Neural cell (in vitro differentiated cells): ENCODE measurements at regions not wholly inside any gene's neighbourhood (a gene's known extent, or its start where the extent isn't known, plus 50 kb on each side); places are given as distances from the start of the nearest gene placed in this dataset.

Experiments used
- H2AFZ ChIP-seq: fragments of 200-600, 300-800 bp; sonication (generic), shearing (Covaris generic); 2 replicates; pipeline ENCODE4 v1.6.0; 2014; ENCODE audit warnings: low read depth, mild to moderate bottlenecking, antibody characterized with exemption, low read length, moderate library complexity
- H3F3A ChIP-seq: fragments of 200-600 bp; shearing (Covaris generic); 2 replicates; pipeline ENCODE4 v1.6.1; 2016; ENCODE audit warnings: mild to moderate bottlenecking, moderate library complexity, mixed read lengths, antibody characterized with exemption, low read length; ENCODE audit not compliant: insufficient read depth, poor library complexity, severe bottlenecking
- H3K27ac ChIP-seq: fragments of 200-600, 300-800 bp; sonication (generic), shearing (Covaris generic); 2 replicates; pipeline ENCODE4 v1.5.1; 2014; ENCODE audit warnings: mild to moderate bottlenecking, low read length, moderate library complexity
- H3K27me3 ChIP-seq: fragments of 300-800, 200-600 bp; sonication (generic), shearing (Covaris generic); 2 replicates; pipeline ENCODE4 v1.6.0; 2014; ENCODE audit warnings: mild to moderate bottlenecking, low read depth, low read length, moderate library complexity; ENCODE audit not compliant: insufficient read depth
- H3K36me3 ChIP-seq: fragments of 300-800, 200-600 bp; sonication (generic), shearing (Covaris generic); 2 replicates; pipeline ENCODE4 v1.5.1; 2014; ENCODE audit warnings: mild to moderate bottlenecking, antibody characterized with exemption, low read length, moderate library complexity; ENCODE audit not compliant: insufficient read depth
- H3K4me2 ChIP-seq: fragments of 300-800, 200-600 bp; sonication (generic), shearing (Covaris generic); 2 replicates; pipeline ENCODE4 v1.6.0; 2014; ENCODE audit warnings: mild to moderate bottlenecking, low read length
- H3K4me3 ChIP-seq: fragments of 300-800, 200-600 bp; sonication (generic), shearing (Covaris generic); 2 replicates; pipeline ENCODE4 v1.5.1; 2014; ENCODE audit warnings: mild to moderate bottlenecking, low read length, moderate library complexity
- H3K79me2 ChIP-seq: fragments of 200-600 bp; shearing (Covaris generic); replicated peaks from 2 replicates; pipeline ENCODE4 v1.6.0; 2014; ENCODE audit warnings: mild to moderate bottlenecking, low read length, moderate library complexity; ENCODE audit not compliant: insufficient read depth
- H3K9ac ChIP-seq: fragments of 300-800, 200-600 bp; sonication (generic), shearing (Covaris generic); 2 replicates; pipeline ENCODE4 v1.6.1; 2016; ENCODE audit warnings: mild to moderate bottlenecking, low read length, mixed read lengths
- H3K9me2 ChIP-seq: fragments of 200-600 bp; shearing (Covaris generic); 2 replicates; pipeline ENCODE4 v1.6.1; 2016; ENCODE audit warnings: mild to moderate bottlenecking, low read length, mixed read lengths; ENCODE audit not compliant: insufficient read depth
- H3K9me3 ChIP-seq: fragments of 200-600, 300-800 bp; sonication (generic), shearing (Covaris generic); 2 replicates; pipeline ENCODE4 v1.6.1; 2016; ENCODE audit warnings: mild to moderate bottlenecking, mixed run types, low read length, moderate library complexity, mixed read lengths
- H4K20me1 ChIP-seq: fragments of 200-600 bp; shearing (Covaris generic); 2 replicates; pipeline ENCODE4 v1.6.1; 2016; ENCODE audit warnings: mild to moderate bottlenecking, mixed run types; ENCODE audit not compliant: insufficient read depth
- EP300 ChIP-seq: fragments of 450-650 bp; conservative IDR thresholded peaks from 2 replicates; pipeline ENCODE4 v1.6.1; 2014; ENCODE audit warnings: antibody characterized with exemption, mild to moderate bottlenecking, moderate library complexity; ENCODE audit not compliant: poor library complexity, severe bottlenecking
- EZH2 ChIP-seq: fragments of 200-600, 300-800 bp; shearing (Covaris generic), sonication (generic); IDR thresholded peaks from 2 replicates; pipeline ENCODE4 v1.6.1; 2014; ENCODE audit warnings: antibody characterized with exemption, low read length, borderline replicate concordance, mild to moderate bottlenecking; ENCODE audit not compliant: insufficient read depth, poor library complexity, severe bottlenecking
- MXI1 ChIP-seq: fragments of 450-650 bp; conservative IDR thresholded peaks from 2 replicates; pipeline ENCODE4 v1.6.1; 2014; ENCODE audit warnings: antibody characterized with exemption, mild to moderate bottlenecking; ENCODE audit not compliant: poor library complexity, severe bottlenecking
- POLR2AphosphoS5 ChIP-seq: IDR thresholded peaks from 2 replicates; pipeline ENCODE4 v1.6.1; 2012
- RAD21 ChIP-seq: fragments of 450-650 bp; conservative IDR thresholded peaks from 2 replicates; pipeline ENCODE4 v1.6.1; 2014; ENCODE audit warnings: antibody characterized with exemption, mild to moderate bottlenecking, moderate library complexity
- SMC3 ChIP-seq: fragments of 450-650 bp; conservative IDR thresholded peaks from 2 replicates; pipeline ENCODE4 v1.6.1; 2014; ENCODE audit warnings: antibody characterized with exemption, mild to moderate bottlenecking, moderate library complexity; ENCODE audit not compliant: poor library complexity
- TAF1 ChIP-seq: IDR thresholded peaks from 2 replicates; pipeline ENCODE4 v1.6.1; 2012; ENCODE audit warnings: low read depth
- TF ChIP-seq, protein P1 (sequence below): fragments of 450-650 bp; IDR thresholded peaks from 2 replicates; pipeline ENCODE4 v1.5.1; 2014; ENCODE audit warnings: antibody characterized with exemption, mild to moderate bottlenecking, moderate library complexity; ENCODE audit not compliant: poor library complexity, severe bottlenecking
- TF ChIP-seq, protein P2 (sequence below): IDR thresholded peaks from 2 replicates; pipeline ENCODE4 v1.6.1; 2012; ENCODE audit warnings: borderline replicate concordance

- H3K4me3 ChIP-seq: no peak overlapping the region
- H3K79me2 ChIP-seq: no peaks in the 10 kb centered on the region
- H3K27me3 ChIP-seq: no peaks in the 10 kb centered on the region
- H3K9me3 ChIP-seq: no peaks in the 10 kb centered on the region
- H3K36me3 ChIP-seq: no peaks in the 10 kb centered on the region
- H3K9me2 ChIP-seq: no peaks in the 10 kb centered on the region
- no peak overlapping the region for H3K9ac ChIP-seq
- H4K20me1 ChIP-seq: no peaks in the 10 kb centered on the region
- TF ChIP-seq, protein P1, sequence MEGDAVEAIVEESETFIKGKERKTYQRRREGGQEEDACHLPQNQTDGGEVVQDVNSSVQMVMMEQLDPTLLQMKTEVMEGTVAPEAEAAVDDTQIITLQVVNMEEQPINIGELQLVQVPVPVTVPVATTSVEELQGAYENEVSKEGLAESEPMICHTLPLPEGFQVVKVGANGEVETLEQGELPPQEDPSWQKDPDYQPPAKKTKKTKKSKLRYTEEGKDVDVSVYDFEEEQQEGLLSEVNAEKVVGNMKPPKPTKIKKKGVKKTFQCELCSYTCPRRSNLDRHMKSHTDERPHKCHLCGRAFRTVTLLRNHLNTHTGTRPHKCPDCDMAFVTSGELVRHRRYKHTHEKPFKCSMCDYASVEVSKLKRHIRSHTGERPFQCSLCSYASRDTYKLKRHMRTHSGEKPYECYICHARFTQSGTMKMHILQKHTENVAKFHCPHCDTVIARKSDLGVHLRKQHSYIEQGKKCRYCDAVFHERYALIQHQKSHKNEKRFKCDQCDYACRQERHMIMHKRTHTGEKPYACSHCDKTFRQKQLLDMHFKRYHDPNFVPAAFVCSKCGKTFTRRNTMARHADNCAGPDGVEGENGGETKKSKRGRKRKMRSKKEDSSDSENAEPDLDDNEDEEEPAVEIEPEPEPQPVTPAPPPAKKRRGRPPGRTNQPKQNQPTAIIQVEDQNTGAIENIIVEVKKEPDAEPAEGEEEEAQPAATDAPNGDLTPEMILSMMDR: no peak
- no peak for TF ChIP-seq MXI1
- no peak for TF ChIP-seq SMC3
- TF ChIP-seq RAD21: no peak
- no peak for TF ChIP-seq EP300
- no peak for TF ChIP-seq EZH2
- TF ChIP-seq TAF1: no peak
- no peak for TF ChIP-seq POLR2AphosphoS5
- H3F3A ChIP-seq: no peaks in the 10 kb centered on the region
- H3K27ac ChIP-seq: no peak overlapping the region
- H2AFZ ChIP-seq: no peak overlapping the region
- H3K4me2 ChIP-seq: no peak overlapping the region
These were observed 541.8 kb upstream of the CDH2 start for GRCh38 chr18:28718696-28719095.

GRCh38 chr18:28716338-28716737 is 539.4 kb upstream of the CDH2 start:
- H3K9me2 ChIP-seq: no peaks in the 10 kb centered on the region
- no peaks in the 10 kb centered on the region for H3K36me3 ChIP-seq
- no peak overlapping the region for H3K4me2 ChIP-seq
- no peaks in the 10 kb centered on the region for H3F3A ChIP-seq
- H3K27me3 ChIP-seq: no peaks in the 10 kb centered on the region
- H3K27ac ChIP-seq: no peak overlapping the region
- TF ChIP-seq, protein P2, sequence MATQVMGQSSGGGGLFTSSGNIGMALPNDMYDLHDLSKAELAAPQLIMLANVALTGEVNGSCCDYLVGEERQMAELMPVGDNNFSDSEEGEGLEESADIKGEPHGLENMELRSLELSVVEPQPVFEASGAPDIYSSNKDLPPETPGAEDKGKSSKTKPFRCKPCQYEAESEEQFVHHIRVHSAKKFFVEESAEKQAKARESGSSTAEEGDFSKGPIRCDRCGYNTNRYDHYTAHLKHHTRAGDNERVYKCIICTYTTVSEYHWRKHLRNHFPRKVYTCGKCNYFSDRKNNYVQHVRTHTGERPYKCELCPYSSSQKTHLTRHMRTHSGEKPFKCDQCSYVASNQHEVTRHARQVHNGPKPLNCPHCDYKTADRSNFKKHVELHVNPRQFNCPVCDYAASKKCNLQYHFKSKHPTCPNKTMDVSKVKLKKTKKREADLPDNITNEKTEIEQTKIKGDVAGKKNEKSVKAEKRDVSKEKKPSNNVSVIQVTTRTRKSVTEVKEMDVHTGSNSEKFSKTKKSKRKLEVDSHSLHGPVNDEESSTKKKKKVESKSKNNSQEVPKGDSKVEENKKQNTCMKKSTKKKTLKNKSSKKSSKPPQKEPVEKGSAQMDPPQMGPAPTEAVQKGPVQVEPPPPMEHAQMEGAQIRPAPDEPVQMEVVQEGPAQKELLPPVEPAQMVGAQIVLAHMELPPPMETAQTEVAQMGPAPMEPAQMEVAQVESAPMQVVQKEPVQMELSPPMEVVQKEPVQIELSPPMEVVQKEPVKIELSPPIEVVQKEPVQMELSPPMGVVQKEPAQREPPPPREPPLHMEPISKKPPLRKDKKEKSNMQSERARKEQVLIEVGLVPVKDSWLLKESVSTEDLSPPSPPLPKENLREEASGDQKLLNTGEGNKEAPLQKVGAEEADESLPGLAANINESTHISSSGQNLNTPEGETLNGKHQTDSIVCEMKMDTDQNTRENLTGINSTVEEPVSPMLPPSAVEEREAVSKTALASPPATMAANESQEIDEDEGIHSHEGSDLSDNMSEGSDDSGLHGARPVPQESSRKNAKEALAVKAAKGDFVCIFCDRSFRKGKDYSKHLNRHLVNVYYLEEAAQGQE: no peak
- no peak for TF ChIP-seq SMC3
- no peak for TF ChIP-seq RAD21
- TF ChIP-seq TAF1: no peak
- TF ChIP-seq, protein P1: no peak
- TF ChIP-seq POLR2AphosphoS5: no peak
- TF ChIP-seq EZH2: no peak
- TF ChIP-seq MXI1: no peak
- no peak for TF ChIP-seq EP300
- H2AFZ ChIP-seq: no peak overlapping the region
- no peak overlapping the region for H3K4me3 ChIP-seq
- no peaks in the 10 kb centered on the region for H3K9me3 ChIP-seq
- no peak overlapping the region for H3K9ac ChIP-seq
- H3K79me2 ChIP-seq: no peaks in the 10 kb centered on the region
- H4K20me1 ChIP-seq: no peaks in the 10 kb centered on the region
